DND-41 (cell line): ENCODE measurements at regions not wholly inside any gene's neighbourhood (a gene's known extent, or its start where the extent isn't known, plus 50 kb on each side); places are given as distances from the start of the nearest gene placed in this dataset.

Source experiments
- CTCF ChIP-seq: IDR thresholded peaks from 2 replicates; pipeline ENCODE4 v1.5.1; 2012; ENCODE audit warnings: borderline replicate concordance, low read length, moderate library complexity, mild to moderate bottlenecking; ENCODE audit not compliant: poor library complexity, severe bottlenecking; ENCODE audit errors: extremely low read depth
- EZH2 ChIP-seq: IDR thresholded peaks from 3 replicates; pipeline ENCODE4 v1.6.1; 2012; ENCODE audit warnings: borderline replicate concordance, low read depth, mild to moderate bottlenecking, moderate library complexity, low read length, inconsistent platforms; ENCODE audit not compliant: severe bottlenecking

GRCh38 chr2:164006704-164007103, 270.9 kb upstream of the FIGN start:
- no peak for TF ChIP-seq CTCF
- TF ChIP-seq EZH2, result no peak
